ENCODE measurements at regions not wholly inside any gene's neighbourhood (a gene's known extent, or its start where the extent isn't known, plus 50 kb on each side); places are given as distances from the start of the nearest gene placed in this dataset.

GRCh38 chr3:31481697-31482096 lies 51.0 kb upstream of the STT3B start:
- Mint-ChIP-seq H3K4me1 (no peaks in the 10 kb centered on the region), H3K36me3 (ENCODE audit: low read depth) (no peaks in the 10 kb centered on the region), H3K9me3 (peaks cover 5% of the 10 kb centered on the region), H3K4me3 (no peak overlapping the region), H3K27me3 (ENCODE audit: low read depth) (no peaks in the 10 kb centered on the region), H3K27ac (ENCODE audit: unreplicated experiment) (no peak overlapping the region)
- no peak for TF ChIP-seq CTCF (conservative IDR thresholded peaks at IDR 0.05)
- DNase-seq (ENCODE audit: low read depth, low spot score): no peak

DNA sequence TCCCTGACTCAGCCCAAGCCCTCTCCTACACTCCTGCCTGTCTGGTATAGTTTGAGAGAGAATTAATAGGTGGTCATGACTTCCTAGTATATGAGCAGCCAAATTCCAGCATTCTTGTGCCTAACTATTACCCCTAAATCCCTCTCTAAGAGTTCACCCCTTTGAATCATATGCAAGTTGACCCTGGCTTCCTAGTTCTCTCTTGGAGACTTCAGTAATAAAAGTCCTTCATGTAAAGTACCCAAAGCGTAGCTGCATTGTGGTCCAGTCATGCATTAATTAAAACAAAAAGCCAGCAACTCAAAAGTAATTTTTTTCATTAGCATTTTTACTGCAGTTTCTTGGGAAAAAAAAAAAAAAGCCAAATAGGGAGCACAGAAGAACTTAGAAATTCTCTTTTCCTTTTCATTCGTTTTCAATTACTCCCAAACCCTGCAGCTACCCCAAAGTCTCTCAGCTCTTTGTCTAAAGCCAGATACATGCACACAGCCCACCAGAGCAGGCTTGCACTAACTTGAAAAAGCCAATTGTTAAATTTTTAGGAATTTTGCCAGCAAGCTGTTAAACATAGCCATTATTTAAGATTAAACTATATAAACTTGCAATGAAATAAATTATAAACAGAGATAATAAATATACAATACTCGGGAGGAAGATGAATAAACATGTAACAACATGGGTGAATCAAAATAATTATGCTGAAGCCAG lies 50.1 kb upstream of the STT3B start:
- no peak overlapping the region for H3K27ac Mint-ChIP-seq (ENCODE audit: unreplicated experiment)
- no peaks in the 10 kb centered on the region for H3K27me3 Mint-ChIP-seq (ENCODE audit: low read depth)
- peaks cover 5% of the 10 kb centered on the region for H3K9me3 Mint-ChIP-seq
- no peak for TF ChIP-seq CTCF (conservative IDR thresholded peaks at IDR 0.05)
- no peak for DNase-seq (ENCODE audit: low read depth, low spot score)
- H3K4me1 Mint-ChIP-seq: no peaks in the 10 kb centered on the region
- H3K36me3 Mint-ChIP-seq (ENCODE audit: low read depth): no peaks in the 10 kb centered on the region
- no peak overlapping the region for H3K4me3 Mint-ChIP-seq

Small RNA genes lying in the stretch of these regions (microRNA-seq; reads per million reads assigned to microRNA genes)
- gene MIR466: 59.8 reads per million, percentile 54 among the genes with 10 or more reads in this experiment

All from neural crest cell (in vitro differentiated cells).